SH-SY5Y (cell line): ENCODE measurements at regions not wholly inside any gene's neighbourhood (a gene's known extent, or its start where the extent isn't known, plus 50 kb on each side); places are given as distances from the start of the nearest gene placed in this dataset.

ENCODE experiments used
- GATA2 ChIP-seq: IDR thresholded peaks from 2 replicates; pipeline ENCODE4 v1.6.1; 2011; ENCODE audit warnings: mild to moderate bottlenecking, low read depth, low read length
- GATA3 ChIP-seq: IDR thresholded peaks from 2 replicates; pipeline ENCODE4 v1.6.1; 2011; ENCODE audit warnings: low read depth, mild to moderate bottlenecking, low read length, moderate library complexity

DNA sequence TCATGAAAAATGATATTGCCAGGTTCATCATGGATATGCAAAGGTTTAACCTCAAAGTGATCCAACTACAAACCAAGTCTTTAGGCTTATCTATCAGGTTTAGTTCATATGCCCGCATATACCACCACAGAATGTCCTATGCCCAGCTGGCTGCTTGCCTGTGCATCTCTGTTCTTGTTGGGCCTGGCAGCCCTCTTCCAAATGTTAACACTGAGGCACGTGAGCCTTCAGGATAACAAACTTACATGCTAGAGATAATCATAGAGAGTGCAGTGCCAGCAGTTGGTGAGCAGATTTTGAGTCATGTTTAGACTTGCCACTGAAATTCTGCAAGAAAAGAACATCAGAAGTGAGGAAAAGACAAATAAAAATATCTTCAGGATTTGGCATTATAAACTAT is 607.9 kb upstream of the TMPRSS15 start:
- no peak for TF ChIP-seq GATA2
- no peak for TF ChIP-seq GATA3
